ENCODE measurements at regions not wholly inside any gene's neighbourhood (a gene's known extent, or its start where the extent isn't known, plus 50 kb on each side); places are given as distances from the start of the nearest gene placed in this dataset.

GRCh38 chr10:28971764-28972163 lies 294.4 kb downstream of the BAMBI start:
- no peak for TF ChIP-seq POLR2AphosphoS5 (IDR thresholded peaks at IDR 0.05; ENCODE audit: low read depth, low read length)
- no peak for TF ChIP-seq CTCF (IDR thresholded peaks at IDR 0.05)
- no peak for TF ChIP-seq SIN3A (IDR thresholded peaks at IDR 0.05; ENCODE audit: borderline replicate concordance, insufficient read depth, low read depth, low read length)
- TF ChIP-seq REST (IDR thresholded peaks at IDR 0.05; ENCODE audit: insufficient read depth in 1 of 2, low read depth in 2 of 2, low read length in 1 of 2), result no peak
- no peak for TF ChIP-seq TCF7L2 (IDR thresholded peaks at IDR 0.05; ENCODE audit: low read depth, low read length)

All from Panc1 (cell line).